ENCODE measurements at regions not wholly inside any gene's neighbourhood (a gene's known extent, or its start where the extent isn't known, plus 50 kb on each side); places are given as distances from the start of the nearest gene placed in this dataset.

GRCh38 chr9:135247227-135247930 lies 159.9 kb downstream of the OLFM1 start:
- DNase-seq (ENCODE audit: low read depth, low spot score), result no peak
- H3K4me3 ChIP-seq (ENCODE audit: low read length), result no peak overlapping the region

- DNase-seq (ENCODE audit: low read depth, low spot score), result no peak
These were observed 160.6 kb downstream of the OLFM1 start for GRCh38 chr9:135248111-135248510.

GRCh38 chr9:135248721-135249120 lies 161.3 kb downstream of the OLFM1 start:
- DNase-seq (ENCODE audit: low read depth, low spot score), result no peak

More at GRCh38 chr9:135248111-135248510, 160.6 kb downstream of the OLFM1 start:
- H3K4me3 ChIP-seq (ENCODE audit: low read length), result no peak overlapping the region

GRCh38 chr9:135249191-135249590 lies 161.7 kb downstream of the OLFM1 start:
- DNase-seq (ENCODE audit: low read depth, low spot score), result no peak
- no peak overlapping the region for H3K4me3 ChIP-seq (ENCODE audit: low read length)

More at GRCh38 chr9:135248721-135249120, 161.3 kb downstream of the OLFM1 start:
- no peak overlapping the region for H3K4me3 ChIP-seq (ENCODE audit: low read length)

- H3K4me3 ChIP-seq (ENCODE audit: low read length), result no peak overlapping the region
- no peak for DNase-seq (ENCODE audit: low read depth, low spot score)
These were observed 162.2 kb downstream of the OLFM1 start for GRCh38 chr9:135249711-135250110.

GRCh38 chr9:135251331-135251761 lies 163.9 kb downstream of the OLFM1 start:
- DNase-seq (ENCODE audit: low read depth, low spot score), result no peak
- no peak overlapping the region for H3K4me3 ChIP-seq (ENCODE audit: low read length)

- no peak for DNase-seq (ENCODE audit: low read depth, low spot score)
These were observed 164.7 kb downstream of the OLFM1 start for GRCh38 chr9:135251996-135252760.

GRCh38 chr9:135252980-135253304 lies 165.5 kb downstream of the OLFM1 start:
- H3K4me3 ChIP-seq (ENCODE audit: low read length), result no peak overlapping the region
- DNase-seq (ENCODE audit: low read depth, low spot score), result no peak

More at GRCh38 chr9:135251996-135252760, 164.7 kb downstream of the OLFM1 start:
- H3K4me3 ChIP-seq (ENCODE audit: low read length), result no peak overlapping the region

GRCh38 chr9:135253305-135254004 lies 166.0 kb downstream of the OLFM1 start:
- H3K4me3 ChIP-seq (ENCODE audit: low read length), result no peak overlapping the region
- no peak for DNase-seq (ENCODE audit: low read depth, low spot score)

- no peak for DNase-seq (ENCODE audit: low read depth, low spot score)
- no peak overlapping the region for H3K4me3 ChIP-seq (ENCODE audit: low read length)
These were observed 166.9 kb downstream of the OLFM1 start for GRCh38 chr9:135254176-135255032.

- H3K4me3 ChIP-seq (ENCODE audit: low read length), result no peak overlapping the region
- DNase-seq (ENCODE audit: low read depth, low spot score), result no peak
These were observed 167.8 kb downstream of the OLFM1 start for GRCh38 chr9:135255033-135255840.

- no peak overlapping the region for H3K4me3 ChIP-seq (ENCODE audit: low read length)
- no peak for DNase-seq (ENCODE audit: low read depth, low spot score)
These were observed 168.5 kb downstream of the OLFM1 start for GRCh38 chr9:135255841-135256580.

- H3K4me3 ChIP-seq (ENCODE audit: low read length), result no peak overlapping the region
- no peak for DNase-seq (ENCODE audit: low read depth, low spot score)
These were observed 169.3 kb downstream of the OLFM1 start for GRCh38 chr9:135256581-135257354.

- no peak overlapping the region for H3K4me3 ChIP-seq (ENCODE audit: low read length)
These were observed 171.0 kb downstream of the OLFM1 start for GRCh38 chr9:135258461-135258860.

GRCh38 chr9:135259273-135259672 lies 171.8 kb downstream of the OLFM1 start:
- no peak overlapping the region for H3K4me3 ChIP-seq (ENCODE audit: low read length)
- no peak for DNase-seq (ENCODE audit: low read depth, low spot score)

More at GRCh38 chr9:135258461-135258860, 171.0 kb downstream of the OLFM1 start:
- DNase-seq (ENCODE audit: low read depth, low spot score), result no peak

- no peak overlapping the region for H3K4me3 ChIP-seq (ENCODE audit: low read length)
- DNase-seq (ENCODE audit: low read depth, low spot score), result no peak
These were observed 173.0 kb downstream of the OLFM1 start for GRCh38 chr9:135260221-135261180.

Data from Jurkat, Clone E6-1 (cell line).